SK-N-SH (cell line): ENCODE measurements at regions not wholly inside any gene's neighbourhood (a gene's known extent, or its start where the extent isn't known, plus 50 kb on each side); places are given as distances from the start of the nearest gene placed in this dataset.

Experiments used
- CTCF ChIA-PET: fragments of 300-600, 350-600 bp; formaldehyde crosslinking; extraction: SDS; loops from one replicate; lab custom pipeline; 2021; lab: Yijun Ruan, JAX
- POLR2A ChIA-PET: fragments of 350-600 bp; sonication (Branson Sonifier 250); formaldehyde crosslinking; extraction: SDS; loops from one replicate; lab custom pipeline; 2020; ENCODE audit warnings: antibody characterized with exemption, inconsistent platforms; lab: Yijun Ruan, JAX
- DNase-seq: peaks from one replicate; pipeline ENCODE4 v3.0.0; 2012
- H2AFZ ChIP-seq: fragments of 200-600 bp; sonication (generic); 2 replicates; pipeline ENCODE4 v1.8.1; 2016; ENCODE audit warnings: antibody characterized with exemption, mild to moderate bottlenecking, low read depth
- H3F3A ChIP-seq: fragments of 200-600 bp; sonication (generic); replicated peaks from 2 replicates; pipeline ENCODE3; 2016; ENCODE audit warnings: antibody characterized with exemption, mild to moderate bottlenecking; ENCODE audit not compliant: insufficient read depth
- H3K27ac ChIP-seq, 2 experiments: fragments of 200-500 bp in 1 of 2; fragments of 200-600 bp in 1 of 2; sonication (Bioruptor generic) in 1 of 2; sonication (generic), shearing (Covaris generic) in 1 of 2; 2 replicates each; pipeline versions ENCODE4 v1.5.1 to v1.6.1; 2014 to 2016; ENCODE audit warnings: low read depth in 2 of 2, inconsistent platforms in 1 of 2, low read length in 1 of 2, mild to moderate bottlenecking in 1 of 2, mixed read lengths in 1 of 2
- H3K27me3 ChIP-seq: fragments of 200-600 bp; sonication (generic), shearing (Covaris generic); 2 replicates; pipeline ENCODE4 v1.6.1; 2016; ENCODE audit warnings: mixed run types; ENCODE audit not compliant: insufficient read depth
- H3K36me3 ChIP-seq, 2 experiments: fragments of 200-500 bp in 1 of 2; fragments of 200-600 bp in 1 of 2; sonication (Bioruptor generic) in 1 of 2; sonication (generic) in 1 of 2; replicated peaks in 1 of 2; 2 replicates each; pipeline versions ENCODE3 to v1.5.1; 2014 to 2016; ENCODE audit warnings: low read length in 1 of 2, mild to moderate bottlenecking in 1 of 2; ENCODE audit not compliant: insufficient read depth in 2 of 2, control insufficient read depth in 1 of 2
- H3K4me1 ChIP-seq, 2 experiments: fragments of 200-500 bp in 1 of 2; fragments of 200-600 bp in 1 of 2; sonication (Bioruptor generic) in 1 of 2; sonication (generic), shearing (Covaris generic) in 1 of 2; 2 replicates each; pipeline versions ENCODE4 v1.5.1 to v1.6.1; 2014 to 2016; ENCODE audit warnings: low read depth in 1 of 2, low read length in 1 of 2, mixed run types in 1 of 2; ENCODE audit not compliant: insufficient read depth in 2 of 2, control insufficient read depth in 1 of 2
- H3K4me2 ChIP-seq: fragments of 200-600 bp; sonication (generic), shearing (Covaris generic); 2 replicates; pipeline ENCODE4 v1.6.1; 2017; ENCODE audit warnings: mixed run types
- H3K4me3 ChIP-seq, 2 experiments: fragments of 200-500 bp in 1 of 2; fragments of 200-600 bp in 1 of 2; sonication (Bioruptor generic) in 1 of 2; sonication (generic), shearing (Covaris generic) in 1 of 2; 2 replicates each; pipeline versions ENCODE4 v1.5.1 to v1.8.1; 2014 to 2016; ENCODE audit warnings: low read depth in 2 of 2, inconsistent platforms in 1 of 2, low read length in 1 of 2, mild to moderate bottlenecking in 1 of 2, mixed read lengths in 1 of 2, moderate library complexity in 1 of 2
- H3K79me2 ChIP-seq: fragments of 200-600 bp; sonication (generic); 2 replicates; pipeline ENCODE4 v1.8.1; 2017; ENCODE audit warnings: mild to moderate bottlenecking; ENCODE audit not compliant: insufficient read depth
- H3K9ac ChIP-seq: fragments of 200-600 bp; sonication (generic); 2 replicates; pipeline ENCODE4 v1.6.1; 2017; ENCODE audit warnings: mixed run types
- H3K9me2 ChIP-seq: fragments of 200-600 bp; sonication (generic); 2 replicates; pipeline ENCODE4 v1.6.1; 2017; ENCODE audit warnings: mixed run types
- H3K9me3 ChIP-seq: fragments of 200-600 bp; sonication (generic); 2 replicates; pipeline ENCODE4 v1.6.1; 2017; ENCODE audit warnings: mixed run types, mild to moderate bottlenecking, moderate library complexity
- H4K20me1 ChIP-seq: fragments of 200-600 bp; sonication (generic); 2 replicates; pipeline ENCODE4 v1.6.1; 2017; ENCODE audit warnings: mild to moderate bottlenecking, mixed run types; ENCODE audit not compliant: insufficient read depth
- CTCF ChIP-seq: fragments of 200-600 bp; sonication (generic); IDR thresholded peaks from 2 replicates; pipeline ENCODE4 v1.6.1; 2017; ENCODE audit warnings: antibody characterized with exemption, mild to moderate bottlenecking, moderate library complexity
- FOXJ3 ChIP-seq: sonication (generic); formaldehyde crosslinking; IDR thresholded peaks from 2 replicates; pipeline ENCODE4 v1.5.1; 2020; ENCODE audit warnings: mild to moderate bottlenecking, missing genetic modification reagents
- FOXM1 ChIP-seq: IDR thresholded peaks from 2 replicates; pipeline ENCODE4 v1.4.0; 2012; ENCODE audit warnings: low read depth, mild to moderate bottlenecking
- GABPA ChIP-seq: IDR thresholded peaks from 2 replicates; pipeline ENCODE4 v1.4.0; 2012; ENCODE audit warnings: low read depth, mild to moderate bottlenecking
- JUND ChIP-seq: IDR thresholded peaks from 2 replicates; pipeline ENCODE4 v1.4.0; 2012
- MAX ChIP-seq: IDR thresholded peaks from 2 replicates; pipeline ENCODE4 v1.4.0; 2012; ENCODE audit warnings: low read depth
- MEF2A ChIP-seq: IDR thresholded peaks from 2 replicates; pipeline ENCODE4 v1.4.0; 2012; ENCODE audit warnings: low read depth, borderline replicate concordance
- NFIC ChIP-seq: IDR thresholded peaks from 2 replicates; pipeline ENCODE4 v1.4.0; 2012; ENCODE audit warnings: borderline replicate concordance
- NRF1 ChIP-seq: IDR thresholded peaks from 2 replicates; pipeline ENCODE4 v1.6.1; 2012; ENCODE audit warnings: low read depth, mild to moderate bottlenecking, low read length
- PBX3 ChIP-seq: IDR thresholded peaks from 2 replicates; pipeline ENCODE4; 2012
- RAD21 ChIP-seq: IDR thresholded peaks from 2 replicates; pipeline ENCODE4 v1.6.1; 2012; ENCODE audit warnings: mild to moderate bottlenecking, low read length
- RCOR1 ChIP-seq: fragments of 150-350 bp; IDR thresholded peaks from 2 replicates; pipeline ENCODE4 v1.6.1; 2017; ENCODE audit warnings: antibody characterized with exemption, low read length
- RFX5 ChIP-seq: IDR thresholded peaks from 2 replicates; pipeline ENCODE4 v1.6.1; 2012; ENCODE audit warnings: mild to moderate bottlenecking, improper control_type of control experiment, low read length
- RXRA ChIP-seq: IDR thresholded peaks from 2 replicates; pipeline ENCODE4 v1.4.0; 2012; ENCODE audit warnings: low read depth, mild to moderate bottlenecking, borderline replicate concordance
- SIN3A ChIP-seq: IDR thresholded peaks from 2 replicates; pipeline ENCODE4 v1.6.1; 2012; ENCODE audit warnings: low read depth, mild to moderate bottlenecking, low read length, moderate library complexity, borderline replicate concordance
- TAF1 ChIP-seq: IDR thresholded peaks from 2 replicates; pipeline ENCODE4 v1.6.1; 2012; ENCODE audit warnings: low read depth, mild to moderate bottlenecking, low read length, moderate library complexity, borderline replicate concordance
- TEAD4 ChIP-seq: IDR thresholded peaks from 2 replicates; pipeline ENCODE4 v1.4.0; 2012; ENCODE audit warnings: mild to moderate bottlenecking, borderline replicate concordance; ENCODE audit not compliant: insufficient read depth
- WGBS: methylation state at CpG from one replicate; pipeline ENCODE4 v1.1.6; 2017; ENCODE audit warnings: low lambda C conversion rate; 5-methylcytosine and 5-hydroxymethylcytosine counted together
- TF ChIP-seq, protein P1 (sequence below): IDR thresholded peaks from 2 replicates; pipeline ENCODE4 v1.6.1; 2012; ENCODE audit warnings: mild to moderate bottlenecking, low read depth, low read length, moderate library complexity
- TF ChIP-seq, protein P2 (sequence below): IDR thresholded peaks from 2 replicates; pipeline ENCODE4 v1.4.0; 2012; ENCODE audit warnings: low read depth, borderline replicate concordance

DNA sequence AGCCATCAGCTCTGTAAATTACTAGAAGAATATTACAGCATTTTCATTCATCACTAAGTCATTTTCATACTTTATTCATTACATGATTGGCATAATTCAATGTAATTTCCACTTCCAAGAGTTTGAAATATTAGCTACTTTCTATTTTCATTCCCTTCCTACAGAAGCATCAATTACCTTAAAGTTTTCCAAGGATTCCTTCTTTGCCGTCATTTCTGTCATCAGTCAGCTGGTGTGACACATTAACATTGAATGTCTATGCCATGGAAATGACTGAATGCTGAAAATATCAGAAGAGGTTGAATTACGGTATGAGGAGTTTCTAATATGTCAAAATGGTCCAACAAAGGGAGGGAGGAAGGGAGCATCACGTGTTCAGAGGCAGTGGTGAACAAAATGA lies 718.2 kb upstream of the GRM7 start:
- Histone ChIP-seq H3K9ac (no peak overlapping the region), H3K36me3 (no peaks in the 10 kb centered on the region), H3K27ac (no peak overlapping the region), H3K4me2 (no peak overlapping the region), H3K9me3 (0 out of 2 replicates have a peak, but pooled peaks cover 4% of the 10 kb centered on the region), H4K20me1 (no peaks in the 10 kb centered on the region), H3K4me1 (no peaks in the 10 kb centered on the region), H3K4me3 (no peak overlapping the region), H3K9me2 (0 out of 2 replicates have a peak, but pooled peaks cover 4% of the 10 kb centered on the region), H3F3A (no peaks in the 10 kb centered on the region), H3K27me3 (no peaks in the 10 kb centered on the region), H3K79me2 (no peaks in the 10 kb centered on the region), H2AFZ (no peak overlapping the region)
- POLR2A ChIA-PET = no interaction called here
- 1% methylated on average over 3 of the region's 3 CpGs for WGBS
- DNase-seq = no peak
- CTCF ChIA-PET = no interaction called here
- TF ChIP-seq RFX5 = no peak
- no peak for TF ChIP-seq MEF2A
- no peak for TF ChIP-seq PBX3
- no peak for TF ChIP-seq RAD21
- TF ChIP-seq RXRA = no peak
- TF ChIP-seq, protein P1, sequence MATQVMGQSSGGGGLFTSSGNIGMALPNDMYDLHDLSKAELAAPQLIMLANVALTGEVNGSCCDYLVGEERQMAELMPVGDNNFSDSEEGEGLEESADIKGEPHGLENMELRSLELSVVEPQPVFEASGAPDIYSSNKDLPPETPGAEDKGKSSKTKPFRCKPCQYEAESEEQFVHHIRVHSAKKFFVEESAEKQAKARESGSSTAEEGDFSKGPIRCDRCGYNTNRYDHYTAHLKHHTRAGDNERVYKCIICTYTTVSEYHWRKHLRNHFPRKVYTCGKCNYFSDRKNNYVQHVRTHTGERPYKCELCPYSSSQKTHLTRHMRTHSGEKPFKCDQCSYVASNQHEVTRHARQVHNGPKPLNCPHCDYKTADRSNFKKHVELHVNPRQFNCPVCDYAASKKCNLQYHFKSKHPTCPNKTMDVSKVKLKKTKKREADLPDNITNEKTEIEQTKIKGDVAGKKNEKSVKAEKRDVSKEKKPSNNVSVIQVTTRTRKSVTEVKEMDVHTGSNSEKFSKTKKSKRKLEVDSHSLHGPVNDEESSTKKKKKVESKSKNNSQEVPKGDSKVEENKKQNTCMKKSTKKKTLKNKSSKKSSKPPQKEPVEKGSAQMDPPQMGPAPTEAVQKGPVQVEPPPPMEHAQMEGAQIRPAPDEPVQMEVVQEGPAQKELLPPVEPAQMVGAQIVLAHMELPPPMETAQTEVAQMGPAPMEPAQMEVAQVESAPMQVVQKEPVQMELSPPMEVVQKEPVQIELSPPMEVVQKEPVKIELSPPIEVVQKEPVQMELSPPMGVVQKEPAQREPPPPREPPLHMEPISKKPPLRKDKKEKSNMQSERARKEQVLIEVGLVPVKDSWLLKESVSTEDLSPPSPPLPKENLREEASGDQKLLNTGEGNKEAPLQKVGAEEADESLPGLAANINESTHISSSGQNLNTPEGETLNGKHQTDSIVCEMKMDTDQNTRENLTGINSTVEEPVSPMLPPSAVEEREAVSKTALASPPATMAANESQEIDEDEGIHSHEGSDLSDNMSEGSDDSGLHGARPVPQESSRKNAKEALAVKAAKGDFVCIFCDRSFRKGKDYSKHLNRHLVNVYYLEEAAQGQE = no peak
- TF ChIP-seq FOXM1 = no peak
- TF ChIP-seq, protein P2, sequence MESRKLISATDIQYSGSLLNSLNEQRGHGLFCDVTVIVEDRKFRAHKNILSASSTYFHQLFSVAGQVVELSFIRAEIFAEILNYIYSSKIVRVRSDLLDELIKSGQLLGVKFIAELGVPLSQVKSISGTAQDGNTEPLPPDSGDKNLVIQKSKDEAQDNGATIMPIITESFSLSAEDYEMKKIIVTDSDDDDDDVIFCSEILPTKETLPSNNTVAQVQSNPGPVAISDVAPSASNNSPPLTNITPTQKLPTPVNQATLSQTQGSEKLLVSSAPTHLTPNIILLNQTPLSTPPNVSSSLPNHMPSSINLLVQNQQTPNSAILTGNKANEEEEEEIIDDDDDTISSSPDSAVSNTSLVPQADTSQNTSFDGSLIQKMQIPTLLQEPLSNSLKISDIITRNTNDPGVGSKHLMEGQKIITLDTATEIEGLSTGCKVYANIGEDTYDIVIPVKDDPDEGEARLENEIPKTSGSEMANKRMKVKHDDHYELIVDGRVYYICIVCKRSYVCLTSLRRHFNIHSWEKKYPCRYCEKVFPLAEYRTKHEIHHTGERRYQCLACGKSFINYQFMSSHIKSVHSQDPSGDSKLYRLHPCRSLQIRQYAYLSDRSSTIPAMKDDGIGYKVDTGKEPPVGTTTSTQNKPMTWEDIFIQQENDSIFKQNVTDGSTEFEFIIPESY = no peak
- TF ChIP-seq JUND = no peak
- TF ChIP-seq TEAD4 = no peak
- no peak for TF ChIP-seq GABPA
- no peak for TF ChIP-seq RCOR1
- no peak for TF ChIP-seq NFIC
- TF ChIP-seq NRF1 = no peak
- no peak for TF ChIP-seq FOXJ3 (CRISPR knock-in tag)
- TF ChIP-seq SIN3A = no peak
- no peak for TF ChIP-seq MAX
- TF ChIP-seq CTCF = no peak
- no peak for TF ChIP-seq TAF1
